Lower leg skin (tissue), 3 donors: ENCODE measurements at regions not wholly inside any gene's neighbourhood (a gene's known extent, or its start where the extent isn't known, plus 50 kb on each side); places are given as distances from the start of the nearest gene placed in this dataset.

ENCODE experiments used
- CTCF ChIP-seq, 3 donors: fragments of 450-650 bp; IDR thresholded peaks; one replicate each; pipeline ENCODE4 v1.5.1; 2016; ENCODE audit warnings: antibody characterized with exemption in 3 of 3, mild to moderate bottlenecking in 3 of 3, moderate library complexity in 2 of 3
- POLR2A ChIP-seq, 2 donors: fragments of 450-650 bp; IDR thresholded peaks; one replicate each; pipeline ENCODE4 v1.6.1; 2016 to 2017; ENCODE audit warnings: antibody characterized with exemption in 2 of 2, mild to moderate bottlenecking in 1 of 2, moderate library complexity in 1 of 2

DNA sequence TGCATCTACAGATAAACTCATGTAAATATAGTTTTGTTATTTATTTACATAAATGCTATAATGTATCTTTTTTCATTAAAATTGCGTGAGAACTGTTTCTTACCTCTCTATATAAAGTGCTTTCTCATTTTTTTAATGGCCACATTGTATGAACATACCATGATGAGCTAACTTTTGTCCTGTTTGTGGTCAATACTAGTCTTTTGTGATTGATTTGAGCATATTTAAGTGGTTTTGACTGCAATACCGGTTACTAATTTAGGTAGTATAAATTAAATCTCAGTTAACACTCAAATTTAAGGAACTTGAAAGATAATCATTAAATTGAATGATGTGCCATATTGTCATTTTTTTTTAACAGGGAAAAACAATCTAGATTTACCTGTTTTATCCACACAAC, 108.2 kb downstream of the HAUS1 start:
- no peak for TF ChIP-seq CTCF (IDR thresholded peaks at IDR 0.05)
- no peak for TF ChIP-seq POLR2A (IDR thresholded peaks at IDR 0.05)
